GM12875 (cell line): ENCODE measurements at regions not wholly inside any gene's neighbourhood (a gene's known extent, or its start where the extent isn't known, plus 50 kb on each side); places are given as distances from the start of the nearest gene placed in this dataset.

ENCODE experiments used
- H3K4me3 ChIP-seq: one replicate; pipeline ENCODE4 v1.5.1; 2011; ENCODE audit warnings: low read depth, low read length, control low read depth
- CTCF ChIP-seq: IDR thresholded peaks from 2 replicates; pipeline ENCODE4 v1.5.1; 2011; ENCODE audit warnings: low read depth, mild to moderate bottlenecking, control low read depth, inconsistent platforms, low read length, moderate library complexity, borderline replicate concordance; ENCODE audit not compliant: insufficient read depth

- H3K4me3 ChIP-seq: no peak overlapping the region
- TF ChIP-seq CTCF: no peak
Observed at GRCh38 chr11:92740276-92740675, 229.2 kb upstream of the MTNR1B start.

DNA sequence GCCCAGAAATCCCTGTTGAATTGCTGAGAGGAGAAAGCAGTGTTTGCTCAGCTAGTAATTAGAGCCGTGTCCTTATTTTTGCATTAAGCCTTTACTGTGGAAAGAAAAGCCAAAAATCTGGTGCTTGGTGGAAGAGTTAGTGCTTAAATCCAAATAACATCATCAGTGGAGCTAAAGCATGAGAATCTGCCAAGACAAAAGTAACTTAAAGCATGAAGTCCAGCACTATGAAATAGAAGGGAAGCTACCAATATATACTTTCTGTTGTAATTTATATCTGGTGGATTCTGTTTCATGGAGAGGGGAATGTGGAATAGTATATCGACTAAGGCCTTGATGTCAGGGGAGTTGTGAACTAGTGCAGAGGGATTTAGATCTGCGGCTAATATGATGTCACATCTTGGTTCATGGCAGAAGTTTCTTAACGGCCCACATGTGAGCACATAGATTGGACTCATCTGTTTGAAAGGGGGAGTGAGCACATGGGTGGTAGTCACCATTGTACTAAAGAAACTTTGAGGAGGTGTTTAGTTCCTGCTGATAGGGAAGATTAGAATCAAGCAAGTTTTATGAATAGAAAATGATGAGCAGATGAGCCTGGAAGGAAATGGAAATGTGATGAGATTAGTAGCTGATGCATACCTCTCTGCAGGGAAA is 224.4 kb upstream of the MTNR1B start:
- no peak overlapping the region for H3K4me3 ChIP-seq
- TF ChIP-seq CTCF: no peak

- no peak overlapping the region for H3K4me3 ChIP-seq
- TF ChIP-seq CTCF: no peak
Observed at GRCh38 chr11:92750794-92751193, 218.7 kb upstream of the MTNR1B start.

DNA sequence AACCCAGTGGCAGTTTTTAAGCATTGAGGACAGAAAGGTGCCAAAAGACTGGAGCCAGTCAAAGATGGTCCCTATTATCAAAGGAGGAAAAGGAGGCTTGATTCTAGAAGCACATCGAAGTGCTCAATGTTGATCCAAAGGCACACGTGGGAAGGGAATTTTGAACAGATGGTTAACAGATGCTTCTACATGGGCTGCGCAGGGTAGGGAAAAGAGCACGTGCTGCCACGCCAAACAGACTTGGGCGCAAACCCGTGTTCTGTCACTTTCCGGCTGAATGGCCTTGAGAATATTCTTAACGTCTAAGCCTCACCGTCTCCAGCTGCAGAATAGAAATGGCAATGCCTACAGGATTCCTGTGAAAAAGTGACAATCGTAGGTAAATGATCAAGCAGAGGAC is 217.9 kb upstream of the MTNR1B start:
- TF ChIP-seq CTCF: no peak
- no peak overlapping the region for H3K4me3 ChIP-seq

DNA sequence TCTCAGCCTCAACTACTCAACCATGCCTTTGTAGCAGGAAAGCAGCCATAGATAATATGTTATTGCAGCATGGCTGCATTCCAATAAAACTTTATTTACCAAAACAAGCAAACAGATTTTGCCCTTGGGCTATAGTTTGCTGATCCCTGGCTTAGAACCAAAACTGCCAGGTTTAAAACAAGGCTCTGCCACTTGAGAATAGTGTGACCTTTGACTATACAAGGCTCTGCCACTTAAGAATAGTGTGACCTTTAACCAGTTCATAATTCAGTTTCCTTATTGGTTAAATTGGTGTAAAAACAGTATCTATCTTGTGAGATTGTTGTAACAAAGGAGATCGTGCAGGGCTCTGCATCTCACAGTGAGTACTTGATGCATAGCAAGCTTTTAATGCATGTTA is 217.3 kb upstream of the MTNR1B start:
- TF ChIP-seq CTCF: no peak
- no peak overlapping the region for H3K4me3 ChIP-seq

GRCh38 chr11:92753161-92753560 is 216.3 kb upstream of the MTNR1B start:
- no peak for TF ChIP-seq CTCF

GRCh38 chr11:92758241-92758780 is 211.1 kb upstream of the MTNR1B start:
- no peak overlapping the region for H3K4me3 ChIP-seq
- TF ChIP-seq CTCF: no peak

More at GRCh38 chr11:92753161-92753560, 216.3 kb upstream of the MTNR1B start:
- H3K4me3 ChIP-seq: no peak overlapping the region
